Chondrocyte (in vitro differentiated cells): ENCODE measurements at regions not wholly inside any gene's neighbourhood (a gene's known extent, or its start where the extent isn't known, plus 50 kb on each side); places are given as distances from the start of the nearest gene placed in this dataset.

Source experiments
- DNase-seq: peaks from one replicate; pipeline ENCODE4 v3.0.0; 2021; ENCODE audit warnings: mixed read lengths, low spot score
- H3K27ac Mint-ChIP-seq: one replicate; pipeline ENCODE4 v1.8.0; 2021; ENCODE audit warnings: mild to moderate bottlenecking, moderate library complexity, mixed read lengths; ENCODE audit not compliant: unreplicated experiment
- H3K27me3 Mint-ChIP-seq: 2 replicates; pipeline ENCODE4 v1.8.0; 2021; ENCODE audit warnings: low read depth, mixed read lengths
- H3K36me3 Mint-ChIP-seq: 2 replicates; pipeline ENCODE4 v1.8.0; 2021; ENCODE audit warnings: low read depth, mixed read lengths
- H3K4me1 Mint-ChIP-seq: 2 replicates; pipeline ENCODE4 v1.8.0; 2021; ENCODE audit warnings: low read depth, mild to moderate bottlenecking, mixed read lengths
- H3K4me3 Mint-ChIP-seq: one replicate; pipeline ENCODE4 v1.8.0; 2021; ENCODE audit warnings: mild to moderate bottlenecking, moderate library complexity, mixed read lengths; ENCODE audit not compliant: unreplicated experiment
- H3K9me3 Mint-ChIP-seq: 2 replicates; pipeline ENCODE4 v1.8.0; 2021; ENCODE audit warnings: low read depth, mixed read lengths
- CTCF ChIP-seq: fragments of 200-600 bp; sonication (generic); IDR thresholded peaks from 2 replicates; pipeline ENCODE4 v1.5.0; 2021; ENCODE audit warnings: antibody characterized with exemption, mild to moderate bottlenecking, moderate library complexity

- no peaks in the 10 kb centered on the region for H3K4me1 Mint-ChIP-seq
- no peak overlapping the region for H3K27ac Mint-ChIP-seq
- H3K27me3 Mint-ChIP-seq: no peaks in the 10 kb centered on the region
- no peak overlapping the region for H3K4me3 Mint-ChIP-seq
- no peak for TF ChIP-seq CTCF
- H3K36me3 Mint-ChIP-seq: no peaks in the 10 kb centered on the region
- DNase-seq: no peak
- H3K9me3 Mint-ChIP-seq: peaks cover 4% of the 10 kb centered on the region
Measured at GRCh38 chr16:49048557-49048956, 233.1 kb downstream of the CBLN1 start.

GRCh38 chr16:49036126-49036525 lies 245.5 kb downstream of the CBLN1 start:
- Mint-ChIP-seq H3K27ac (no peak overlapping the region), H3K36me3 (no peaks in the 10 kb centered on the region), H3K4me1 (no peaks in the 10 kb centered on the region), H3K27me3 (no peaks in the 10 kb centered on the region), H3K9me3 (peaks cover 10% of the 10 kb centered on the region), H3K4me3 (no peak overlapping the region)
- DNase-seq: no peak
- no peak for TF ChIP-seq CTCF

GRCh38 chr16:49027420-49027819 lies 254.2 kb downstream of the CBLN1 start:
- Mint-ChIP-seq H3K27me3 (peaks cover 3% of the 10 kb centered on the region), H3K4me3 (no peak overlapping the region)

DNA sequence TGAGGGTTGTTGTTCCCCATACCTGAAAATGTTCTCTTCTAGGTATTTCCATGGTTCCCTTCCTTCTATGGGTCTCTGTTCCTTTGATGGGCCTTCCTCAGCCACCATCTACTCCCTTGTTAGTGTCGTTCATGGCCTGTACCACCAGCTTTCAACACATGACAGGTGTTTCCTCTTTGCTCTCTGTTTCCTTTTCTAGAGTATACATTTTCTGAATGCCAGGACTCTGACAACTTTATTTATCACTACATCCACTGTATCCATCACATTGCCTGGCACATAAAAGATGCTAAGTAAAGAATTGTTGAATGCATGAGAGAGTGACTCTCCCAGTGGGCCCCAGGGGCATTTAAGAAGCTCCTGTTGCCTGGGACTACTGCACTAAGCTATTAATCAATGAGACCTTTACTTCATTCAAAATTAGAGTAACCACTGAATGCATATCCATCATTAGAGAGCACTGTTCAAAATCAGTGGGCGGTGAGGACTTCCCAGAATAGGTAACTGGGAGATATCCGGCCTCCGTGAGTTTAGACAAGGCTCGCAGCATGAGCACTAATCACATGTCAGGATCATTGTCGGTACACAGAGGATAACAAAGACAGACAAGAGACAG lies 255.0 kb downstream of the CBLN1 start:
- H3K27ac Mint-ChIP-seq: no peak overlapping the region
- no peak overlapping the region for H3K4me3 Mint-ChIP-seq
- no peak for DNase-seq
- no peak for TF ChIP-seq CTCF
- H3K9me3 Mint-ChIP-seq: peaks cover 14% of the 10 kb centered on the region
- no peaks in the 10 kb centered on the region for H3K4me1 Mint-ChIP-seq
- H3K36me3 Mint-ChIP-seq: no peaks in the 10 kb centered on the region
- H3K27me3 Mint-ChIP-seq: peaks cover 6% of the 10 kb centered on the region

More at GRCh38 chr16:49027420-49027819, 254.2 kb downstream of the CBLN1 start:
- H3K36me3 Mint-ChIP-seq: no peaks in the 10 kb centered on the region
- H3K27ac Mint-ChIP-seq: no peak overlapping the region
- TF ChIP-seq CTCF: no peak
- H3K9me3 Mint-ChIP-seq: peaks cover 18% of the 10 kb centered on the region
- no peak for DNase-seq
- H3K4me1 Mint-ChIP-seq: no peaks in the 10 kb centered on the region

GRCh38 chr16:49024896-49025295 lies 256.7 kb downstream of the CBLN1 start:
- DNase-seq: no peak
- peaks cover 9% of the 10 kb centered on the region for H3K27me3 Mint-ChIP-seq
- TF ChIP-seq CTCF: no peak
- H3K27ac Mint-ChIP-seq: no peak overlapping the region
- peaks cover 7% of the 10 kb centered on the region for H3K9me3 Mint-ChIP-seq
- no peaks in the 10 kb centered on the region for H3K4me1 Mint-ChIP-seq
- no peak overlapping the region for H3K4me3 Mint-ChIP-seq
- no peaks in the 10 kb centered on the region for H3K36me3 Mint-ChIP-seq
